ENCODE measurements at regions not wholly inside any gene's neighbourhood (a gene's known extent, or its start where the extent isn't known, plus 50 kb on each side); places are given as distances from the start of the nearest gene placed in this dataset.

- no peak for DNase-seq
- intact Hi-C loops (cut with DNase I) = no loop called here
Observed at GRCh38 chr4:141565379-141566089, 70.8 kb upstream of the IL15 start.

- intact Hi-C loops (cut with DNase I) = no loop called here
- DNase-seq = no peak
Observed at GRCh38 chr4:141567326-141567915, 69.0 kb upstream of the IL15 start.

- intact Hi-C loops (cut with DNase I) = no loop called here
Observed at GRCh38 chr4:141569141-141569540, 67.2 kb upstream of the IL15 start.

GRCh38 chr4:141570290-141570689 is 66.1 kb upstream of the IL15 start:
- no peak for DNase-seq
- intact Hi-C loops (cut with DNase I) = no loop called here

More at GRCh38 chr4:141569141-141569540, 67.2 kb upstream of the IL15 start:
- no peak for DNase-seq

GRCh38 chr4:141571362-141571761 is 65.0 kb upstream of the IL15 start:
- intact Hi-C loops (cut with DNase I) = no loop called here
- DNase-seq = peak in 8 of 42 donors; percentile 2 to 40 (median 10)

- DNase-seq = no peak
- intact Hi-C loops (cut with DNase I) = no loop called here
Observed at GRCh38 chr4:141571793-141572192, 64.6 kb upstream of the IL15 start.

- intact Hi-C loops (cut with DNase I) = no loop called here
- no peak for DNase-seq
Observed at GRCh38 chr4:141573678-141574077, 62.7 kb upstream of the IL15 start.

GRCh38 chr4:141575884-141576283 is 60.5 kb upstream of the IL15 start:
- DNase-seq = no peak

GRCh38 chr4:141576585-141577110 is 59.7 kb upstream of the IL15 start:
- intact Hi-C loops (cut with DNase I) = no loop called here
- DNase-seq = peak in 22 of 42 donors; percentile 1 to 62 (median 25)

More at GRCh38 chr4:141575884-141576283, 60.5 kb upstream of the IL15 start:
- intact Hi-C loops (cut with DNase I) = no loop called here

- DNase-seq = no peak
- intact Hi-C loops (cut with DNase I) = no loop called here
Observed at GRCh38 chr4:141578451-141578850, 57.9 kb upstream of the IL15 start.

- DNase-seq = no peak
- intact Hi-C loops (cut with DNase I) = no loop called here
Observed at GRCh38 chr4:141580523-141580922, 55.9 kb upstream of the IL15 start.
